SK-N-MC (cell line): ENCODE measurements at regions not wholly inside any gene's neighbourhood (a gene's known extent, or its start where the extent isn't known, plus 50 kb on each side); places are given as distances from the start of the nearest gene placed in this dataset.

Source experiments
- EZH2 ChIP-seq: fragments of 200-600 bp; sonication (generic); IDR thresholded peaks from one replicate; pipeline ENCODE4 v1.6.1; 2017; ENCODE audit warnings: antibody characterized with exemption
- POLR2AphosphoS5 ChIP-seq: IDR thresholded peaks from 2 replicates; pipeline ENCODE4 v1.6.1; 2012; ENCODE audit warnings: mild to moderate bottlenecking, low read depth, low read length, borderline replicate concordance

GRCh38 chr3:127495821-127496655, 94.5 kb downstream of the TPRA1 start:
- no peak for TF ChIP-seq POLR2AphosphoS5
- TF ChIP-seq EZH2 = no peak
